Keratinocyte (primary cell): ENCODE measurements at regions not wholly inside any gene's neighbourhood (a gene's known extent, or its start where the extent isn't known, plus 50 kb on each side); places are given as distances from the start of the nearest gene placed in this dataset.

Experiments
- CTCF ChIP-seq, 3 experiments: IDR thresholded peaks in 1 of 3; conservative IDR thresholded peaks in 1 of 3; optimal IDR thresholded peaks in 1 of 3; 2 replicates in 2 of 3; 3 replicates in 1 of 3; pipeline versions ENCODE3 to v1.5.1; 2011; ENCODE audit warnings: low read length in 3 of 3, mild to moderate bottlenecking in 3 of 3, moderate library complexity in 2 of 3, control low read depth in 1 of 3, inconsistent platforms in 1 of 3; ENCODE audit not compliant: insufficient read depth in 2 of 3; ENCODE audit errors: extremely low read depth in 1 of 3
- EZH2 ChIP-seq: IDR thresholded peaks from one replicate; pipeline ENCODE4 v1.6.1; 2012; ENCODE audit warnings: inconsistent platforms, mild to moderate bottlenecking, low read length, moderate library complexity

GRCh38 chr3:89877230-89877629 is 769.8 kb downstream of the EPHA3 start:
- TF ChIP-seq CTCF (optimal IDR thresholded peaks at IDR 0.05 in 1 of 3, IDR thresholded peaks at IDR 0.05 in 1 of 3, conservative IDR thresholded peaks at IDR 0.05 in 1 of 3; ENCODE audit: extremely low read depth in 1 of 3, insufficient read depth in 2 of 3, low read length in 3 of 3), result no peak
- no peak for TF ChIP-seq EZH2
